Cardiac fibroblast (primary cell): ENCODE measurements at regions not wholly inside any gene's neighbourhood (a gene's known extent, or its start where the extent isn't known, plus 50 kb on each side); places are given as distances from the start of the nearest gene placed in this dataset.

Experiments
- DNase-seq, 2 donors: peaks; one replicate each; pipeline versions ENCODE4 v3.0.0 to v3.0.0-alpha.2; 2010; ENCODE audit warnings: low read depth in 2 of 2
- H3K4me3 ChIP-seq, 2 donors: replicated peaks in 1 of 2; 1 replicate in 1 of 2; 2 replicates in 1 of 2; pipeline ENCODE4 v1.5.1; 2011; ENCODE audit warnings: low read depth in 2 of 2, low read length in 2 of 2, mild to moderate bottlenecking in 2 of 2, moderate library complexity in 1 of 2
- CTCF ChIP-seq: IDR thresholded peaks from one replicate; pipeline ENCODE4 v1.5.1; 2011; ENCODE audit warnings: low read depth, mild to moderate bottlenecking, low read length, inconsistent platforms

GRCh38 chr3:152555666-152556291 is 279.2 kb upstream of the P2RY1 start:
- no peak for DNase-seq
- TF ChIP-seq CTCF, result no peak

GRCh38 chr3:152556731-152557254 is 278.1 kb upstream of the P2RY1 start:
- no peak for TF ChIP-seq CTCF
- DNase-seq, result peak; percentile 88 to 92
- H3K4me3 ChIP-seq, result no peak overlapping the region

More at GRCh38 chr3:152555666-152556291, 279.2 kb upstream of the P2RY1 start:
- no peak overlapping the region for H3K4me3 ChIP-seq

GRCh38 chr3:152557302-152557999 is 277.5 kb upstream of the P2RY1 start:
- no peak overlapping the region for H3K4me3 ChIP-seq
- no peak for TF ChIP-seq CTCF
- peak; percentile 13 to 17 for DNase-seq

- TF ChIP-seq CTCF, result no peak
- H3K4me3 ChIP-seq, result no peak overlapping the region
- no peak for DNase-seq
These were observed 276.5 kb upstream of the P2RY1 start for GRCh38 chr3:152558386-152558785.

- no peak overlapping the region for H3K4me3 ChIP-seq
- DNase-seq, result no peak
- TF ChIP-seq CTCF, result no peak
These were observed 275.7 kb upstream of the P2RY1 start for GRCh38 chr3:152559246-152559645.

- H3K4me3 ChIP-seq, result no peak overlapping the region
- DNase-seq, result peak; percentile 28 to 29
- TF ChIP-seq CTCF, result no peak
These were observed 270.5 kb upstream of the P2RY1 start for GRCh38 chr3:152564459-152564858.
